Right lobe of liver (tissue), 6 donors: ENCODE measurements at regions not wholly inside any gene's neighbourhood (a gene's known extent, or its start where the extent isn't known, plus 50 kb on each side); places are given as distances from the start of the nearest gene placed in this dataset.

Experiments used
- ATAC-seq, 4 donors: fragments of 200-7000 bp; cut with Tn5 transposase; one replicate each; pipeline ENCODE4 v1.9.1; 2020; ENCODE audit warnings: mild to moderate bottlenecking in 4 of 4, moderate library complexity in 4 of 4
- DNase-seq, 3 donors: peaks; one replicate each; pipeline ENCODE4 v3.0.0-alpha.2; 2020
- H3K27ac ChIP-seq, 3 donors: fragments of 200-600 bp; one replicate each; pipeline ENCODE4 v1.8.0; 2022
- H3K27me3 ChIP-seq, 2 donors: fragments of 200-600 bp; one replicate each; pipeline ENCODE4 v1.8.0; 2022
- H3K36me3 ChIP-seq, 4 donors: fragments of 200-600 bp; sonication (generic) in 1 of 4; one replicate each; pipeline versions ENCODE4 v1.5.1 to v1.8.0; 2017 to 2022; ENCODE audit warnings: control low read depth in 1 of 4
- H3K4me1 ChIP-seq, 4 donors: fragments of 200-600 bp; sonication (generic) in 1 of 4; one replicate each; pipeline versions ENCODE4 v1.5.1 to v1.8.0; 2017 to 2022; ENCODE audit warnings: control low read depth in 1 of 4
- H3K4me3 ChIP-seq, 3 donors: fragments of 200-600 bp; one replicate each; pipeline ENCODE4 v1.8.0; 2022
- H3K9me3 ChIP-seq, 4 donors: fragments of 200-600 bp; sonication (generic) in 1 of 4; one replicate each; pipeline versions ENCODE4 v1.5.1 to v1.8.0; 2017 to 2022; ENCODE audit warnings: control low read depth in 1 of 4
- POLR2A ChIP-seq: fragments of 450-650 bp; IDR thresholded peaks from one replicate; pipeline ENCODE4 v1.6.1; 2017; ENCODE audit warnings: antibody characterized with exemption, mild to moderate bottlenecking
- WGBS: methylation state at CpG from one replicate; pipeline ENCODE4 v1.1.6; 2018; ENCODE audit warnings: low coverage, low lambda C conversion rate; ENCODE audit not compliant: insufficient coverage; ENCODE audit errors: missing lambda C conversion rate; 5-methylcytosine and 5-hydroxymethylcytosine counted together
- intact Hi-C, 2 donors: fragments of 100-400 bp; cut with DNase I; formaldehyde crosslinking; loops; one replicate each; pipeline versions ENCODE4 v1.11.2 to v1.14.1; 2022
- TF ChIP-seq, protein P1 (sequence below), 4 donors: fragments of 200-600 bp in 3 of 4; fragments of 450-650 bp in 1 of 4; IDR thresholded peaks; one replicate each; pipeline versions ENCODE4 v1.5.1 to v1.8.0; 2016 to 2022; ENCODE audit warnings: antibody characterized with exemption in 4 of 4, mild to moderate bottlenecking in 2 of 4
- donor health status: DM: no; HTN: yes; CAD: no.
- donor health status: DM: no; HTN: no; CAD: no.
- donor health status: DM: no; HTN: no; CAD: no.
- donor health status: DM: no; HTN: yes; CAD: no.
- donor health status: DM: no; HTN: yes; CAD: no.

DNA sequence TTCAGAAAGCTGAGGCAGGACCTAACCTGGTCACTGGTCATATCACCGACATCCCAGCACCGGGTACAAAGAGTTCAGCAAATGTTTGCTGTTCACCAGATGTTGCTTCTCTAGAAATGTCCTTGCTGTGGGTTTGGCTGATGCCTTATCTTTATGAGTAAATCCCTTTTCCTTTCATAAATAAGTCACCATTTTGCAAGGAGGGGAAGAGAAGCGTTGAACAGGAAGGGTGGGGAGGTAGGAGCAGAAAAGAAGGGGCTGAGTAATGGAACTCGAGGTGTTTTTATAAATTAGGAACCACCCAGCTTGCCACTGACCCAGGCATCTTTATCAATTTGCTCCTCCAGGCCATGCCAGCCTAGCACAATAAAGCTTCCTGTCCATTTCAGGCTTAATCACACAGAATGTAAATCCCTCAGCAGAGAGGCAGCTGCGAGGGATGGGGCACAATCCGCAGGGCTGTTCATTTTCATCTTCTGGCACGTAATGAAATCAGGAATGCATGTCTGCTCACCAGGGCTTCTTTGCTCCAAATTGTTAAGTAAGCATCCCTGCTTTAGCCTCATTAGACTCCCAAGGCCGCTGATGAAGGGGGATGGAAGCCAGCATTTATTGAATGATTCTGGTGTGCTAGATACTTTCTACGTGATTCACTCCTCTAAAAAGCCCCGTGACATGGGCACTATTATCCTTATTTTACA, 371.9 kb upstream of the CHD6 start:
- Histone ChIP-seq H3K27ac (no peak overlapping the region), H3K27me3 (no peaks in the 10 kb centered on the region), H3K4me1 (no peaks in the 10 kb centered on the region), H3K36me3 (no peaks in the 10 kb centered on the region), H3K9me3 (no peaks in the 10 kb centered on the region), H3K4me3 (no peak overlapping the region)
- WGBS, result 25% methylated on average over 10 of the region's 10 CpGs
- intact Hi-C loops, result loop anchor here in 1 of 2 donors (10.0 kb wide), 1 partner anchor 55 kb away; no protein-coding TSS in a partner anchor
- TF ChIP-seq, protein P1, sequence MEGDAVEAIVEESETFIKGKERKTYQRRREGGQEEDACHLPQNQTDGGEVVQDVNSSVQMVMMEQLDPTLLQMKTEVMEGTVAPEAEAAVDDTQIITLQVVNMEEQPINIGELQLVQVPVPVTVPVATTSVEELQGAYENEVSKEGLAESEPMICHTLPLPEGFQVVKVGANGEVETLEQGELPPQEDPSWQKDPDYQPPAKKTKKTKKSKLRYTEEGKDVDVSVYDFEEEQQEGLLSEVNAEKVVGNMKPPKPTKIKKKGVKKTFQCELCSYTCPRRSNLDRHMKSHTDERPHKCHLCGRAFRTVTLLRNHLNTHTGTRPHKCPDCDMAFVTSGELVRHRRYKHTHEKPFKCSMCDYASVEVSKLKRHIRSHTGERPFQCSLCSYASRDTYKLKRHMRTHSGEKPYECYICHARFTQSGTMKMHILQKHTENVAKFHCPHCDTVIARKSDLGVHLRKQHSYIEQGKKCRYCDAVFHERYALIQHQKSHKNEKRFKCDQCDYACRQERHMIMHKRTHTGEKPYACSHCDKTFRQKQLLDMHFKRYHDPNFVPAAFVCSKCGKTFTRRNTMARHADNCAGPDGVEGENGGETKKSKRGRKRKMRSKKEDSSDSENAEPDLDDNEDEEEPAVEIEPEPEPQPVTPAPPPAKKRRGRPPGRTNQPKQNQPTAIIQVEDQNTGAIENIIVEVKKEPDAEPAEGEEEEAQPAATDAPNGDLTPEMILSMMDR (IDR thresholded peaks at IDR 0.05), result no peak
- no peak for TF ChIP-seq POLR2A
- no peak for ATAC-seq
- DNase-seq, result no peak

DNA sequence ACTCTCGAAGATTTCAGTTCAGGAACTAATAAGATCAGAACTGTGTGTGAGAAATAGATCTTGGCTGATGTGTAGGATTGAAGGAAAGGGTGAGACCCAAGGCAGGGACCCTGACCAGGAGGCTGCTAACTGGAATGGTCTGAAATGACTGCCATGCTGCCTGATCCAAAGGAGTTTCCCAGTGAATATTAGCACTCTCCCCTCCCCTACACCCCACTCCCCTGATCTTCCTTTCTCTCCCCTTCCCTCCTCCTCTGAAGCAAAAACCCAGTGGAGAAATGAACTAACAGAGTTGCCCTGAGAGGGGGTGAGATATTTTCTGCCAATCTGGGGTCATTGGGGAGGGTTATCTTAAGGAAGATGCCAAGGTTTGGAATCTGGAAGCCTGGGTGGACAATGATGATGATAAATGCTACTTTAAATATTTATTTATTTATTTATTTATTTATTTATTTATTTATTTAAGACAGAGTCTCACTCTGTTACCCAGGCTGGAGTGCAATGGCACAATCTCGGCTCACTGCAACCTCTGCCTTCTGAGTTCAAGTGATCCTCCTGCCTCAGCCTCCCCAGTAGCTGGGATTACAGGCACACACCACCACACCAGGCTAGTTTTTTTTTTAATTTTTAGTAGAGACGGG, 371.0 kb upstream of the CHD6 start:
- intact Hi-C loops, result loop anchor here in 1 of 2 donors (10.0 kb wide), 1 partner anchor 54 kb away; no protein-coding TSS in a partner anchor
- Histone ChIP-seq H3K36me3 (no peaks in the 10 kb centered on the region), H3K4me1 (no peaks in the 10 kb centered on the region), H3K27me3 (no peaks in the 10 kb centered on the region), H3K4me3 (no peak overlapping the region), H3K9me3 (no peaks in the 10 kb centered on the region), H3K27ac (no peak overlapping the region)
- ATAC-seq, result no peak
- DNase-seq, result no peak
- no peak for TF ChIP-seq POLR2A
- TF ChIP-seq, protein P1 (IDR thresholded peaks at IDR 0.05), result no peak
- 59% methylated on average over 3 of the region's 3 CpGs for WGBS

DNA sequence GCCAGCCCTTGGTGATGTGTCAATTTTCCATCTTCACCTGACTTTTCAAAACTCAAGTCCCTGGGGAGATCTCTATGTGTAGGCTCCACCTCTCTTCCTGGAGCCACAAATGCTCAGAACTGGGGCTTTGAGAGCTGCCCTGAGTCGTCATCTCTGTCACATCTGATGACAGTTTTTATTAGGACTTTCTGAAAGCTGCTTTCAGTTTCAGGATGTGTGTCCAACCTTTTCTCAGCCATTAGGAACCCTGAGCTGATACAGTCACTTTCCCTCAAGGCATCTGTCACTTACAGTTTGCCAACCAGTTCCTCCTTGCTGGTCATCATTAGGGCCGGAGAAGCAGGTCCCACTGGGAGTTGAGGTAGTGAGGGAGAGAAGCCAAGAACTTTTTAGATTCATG, 365.9 kb upstream of the CHD6 start:
- TF ChIP-seq, protein P1 (IDR thresholded peaks at IDR 0.05), result no peak
- TF ChIP-seq POLR2A, result no peak

DNA sequence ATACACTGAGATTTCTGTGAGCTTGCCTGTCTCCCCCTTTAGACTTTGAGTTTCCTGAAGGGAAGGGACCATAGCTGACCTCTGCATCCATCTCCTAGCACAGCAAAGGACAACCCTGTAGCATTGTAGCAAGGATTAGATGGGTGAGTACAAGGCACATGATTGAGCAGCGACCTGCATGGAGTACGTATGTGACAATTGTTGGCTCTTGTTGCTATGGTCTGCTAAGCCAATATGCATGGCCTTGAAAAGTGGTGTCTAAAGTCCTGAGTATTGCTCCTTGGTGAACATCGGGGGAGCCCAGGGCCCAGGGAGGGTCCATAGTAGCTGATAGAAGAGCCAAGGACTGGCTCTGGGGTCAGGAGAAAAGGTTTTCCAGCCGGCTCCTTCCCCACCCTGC, 365.0 kb upstream of the CHD6 start:
- H3K4me1 ChIP-seq, result no peaks in the 10 kb centered on the region
- no peaks in the 10 kb centered on the region for H3K27me3 ChIP-seq
- DNase-seq (no peak), ATAC-seq (no peak)
- intact Hi-C loops, result loop anchor here in 1 of 2 donors (10.0 kb wide), 1 partner anchor 48 kb away; no protein-coding TSS in a partner anchor
- H3K9me3 ChIP-seq, result no peaks in the 10 kb centered on the region
- H3K27ac ChIP-seq, result no peak overlapping the region
- WGBS, result 46% methylated on average over 2 of the region's 4 CpGs
- H3K36me3 ChIP-seq, result no peaks in the 10 kb centered on the region
- H3K4me3 ChIP-seq, result no peak overlapping the region
- TF ChIP-seq POLR2A, result no peak
- TF ChIP-seq, protein P1 (IDR thresholded peaks at IDR 0.05), result no peak

More for the DNA sequence above, 365.9 kb upstream of the CHD6 start:
- no peak for ATAC-seq
- Histone ChIP-seq H3K9me3 (no peaks in the 10 kb centered on the region), H3K36me3 (no peaks in the 10 kb centered on the region), H3K4me3 (no peak overlapping the region), H3K27ac (no peak overlapping the region), H3K27me3 (no peaks in the 10 kb centered on the region), H3K4me1 (no peaks in the 10 kb centered on the region)
- no peak for DNase-seq
- intact Hi-C loops, result loop anchor here in 1 of 2 donors (10.0 kb wide), 1 partner anchor 49 kb away; no protein-coding TSS in a partner anchor
- 10% methylated on average over 1 of the region's 2 CpGs for whole genome bisulfite sequencing
